ENCODE measurements at regions not wholly inside any gene's neighbourhood (a gene's known extent, or its start where the extent isn't known, plus 50 kb on each side); places are given as distances from the start of the nearest gene placed in this dataset.
A peak's percentile ranks its signal among the peaks of the same experiment; 100 is the strongest.

DNA sequence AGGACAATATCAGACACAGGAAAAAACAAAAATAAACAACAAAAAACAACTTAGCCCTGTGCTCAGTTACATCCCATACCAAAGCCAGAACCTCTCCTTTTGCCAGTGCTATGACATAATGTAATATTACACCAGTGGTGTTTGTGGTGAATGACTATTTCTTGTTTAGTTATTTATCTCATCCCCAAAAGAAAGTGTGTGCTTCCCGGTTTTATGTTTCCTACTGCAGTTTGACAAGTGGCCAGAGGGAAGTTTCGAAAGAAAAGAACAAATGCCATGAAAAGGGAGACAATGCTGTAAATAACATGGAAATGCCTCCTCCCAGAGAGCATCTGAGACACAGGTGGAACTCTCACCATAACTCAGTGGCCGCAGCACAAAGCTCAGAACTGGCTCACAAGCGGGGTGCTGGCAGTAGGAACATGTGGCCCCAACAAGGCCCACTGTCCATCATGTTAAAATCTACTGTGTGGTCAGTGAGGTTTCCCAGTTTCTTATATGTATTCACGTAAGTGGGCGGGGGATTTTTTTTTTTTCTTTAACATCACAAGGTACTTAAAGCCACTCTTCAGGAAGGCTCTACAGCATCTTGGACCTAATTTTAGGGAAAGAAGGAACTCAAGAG lies 158.2 kb downstream of the BARHL2 start:
- DNase-seq (ENCODE audit: low read depth) = no peak

DNA sequence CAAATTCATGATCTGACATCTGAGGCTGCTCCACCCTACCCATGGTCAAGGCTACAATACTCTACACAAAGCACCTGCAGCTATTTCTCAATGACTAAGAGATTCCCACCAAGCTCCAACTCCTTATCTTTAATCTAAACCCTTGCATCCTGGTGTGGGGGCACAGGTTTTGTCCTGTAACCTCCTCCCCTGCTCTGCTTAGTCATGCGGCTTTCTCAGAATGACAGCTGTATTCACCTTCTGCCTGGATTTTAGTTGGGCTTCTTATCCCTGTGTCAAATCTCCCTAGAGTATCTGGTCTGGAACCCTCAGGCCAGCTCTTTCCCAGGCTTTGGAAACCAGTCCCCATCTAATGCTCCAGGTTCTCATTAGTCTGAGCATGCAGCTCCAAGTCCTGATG lies 159.0 kb downstream of the BARHL2 start:
- DNase-seq (ENCODE audit: low read depth) = no peak

- DNase-seq (ENCODE audit: low read depth) = no peak
Measured at GRCh38 chr1:90557706-90558105, 159.4 kb downstream of the BARHL2 start.

- no peak for DNase-seq (ENCODE audit: low read depth)
Measured at GRCh38 chr1:90550626-90551406, 166.3 kb downstream of the BARHL2 start.

DNA sequence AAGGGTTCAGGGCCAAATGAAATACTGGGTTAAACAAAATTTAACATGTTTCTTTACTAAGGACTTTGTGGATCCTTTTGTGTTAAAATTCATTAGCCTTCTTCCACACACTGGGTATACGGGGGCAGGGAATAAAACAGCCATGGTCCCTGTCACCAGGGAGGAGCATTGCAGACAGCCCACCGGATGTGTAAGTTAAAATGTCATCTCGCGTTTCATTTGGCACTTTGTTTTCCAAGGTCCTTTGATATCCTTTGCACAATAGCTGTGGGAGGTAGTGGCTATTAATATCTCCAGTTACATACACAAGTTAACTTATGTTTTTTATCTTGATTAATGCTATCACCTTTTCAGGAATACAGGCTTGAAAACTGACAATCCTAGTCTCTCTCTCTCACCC lies 172.7 kb downstream of the BARHL2 start:
- DNase-seq (ENCODE audit: low read depth) = no peak

DNA sequence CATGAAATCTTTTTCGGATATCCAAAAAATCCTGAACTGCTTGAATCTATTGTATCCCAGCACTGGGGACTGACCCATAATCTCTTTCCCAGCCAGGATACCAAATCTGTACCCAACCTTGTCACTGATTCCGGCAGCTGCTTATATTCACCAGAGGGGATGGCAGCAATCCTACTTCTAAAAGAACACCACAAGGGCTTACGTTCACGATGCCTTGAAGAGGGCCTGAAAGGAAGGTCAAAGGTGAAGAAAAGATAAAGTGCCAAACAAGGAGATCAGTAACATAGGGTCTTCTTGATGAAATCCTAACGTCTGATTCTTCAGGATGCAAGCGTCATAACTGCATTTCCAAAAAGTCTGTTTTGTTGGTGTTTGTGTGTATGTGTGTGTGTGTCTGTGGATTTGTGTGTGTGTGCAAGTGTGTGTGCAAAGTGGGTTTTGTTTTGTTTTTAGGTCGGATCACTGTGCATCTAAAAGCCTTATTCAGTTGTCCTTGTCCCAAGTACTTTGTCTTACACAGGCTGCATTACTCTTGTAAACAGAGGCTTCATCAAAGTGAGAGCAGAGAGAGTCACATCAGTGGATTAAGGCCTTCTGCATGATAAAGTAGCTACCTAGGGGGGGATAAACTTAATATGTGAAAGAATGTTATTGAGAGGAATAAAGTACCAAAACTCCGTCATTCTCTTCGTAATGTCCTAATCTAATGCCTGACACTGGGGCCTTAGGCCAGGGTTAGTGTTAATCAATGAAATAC lies 179.3 kb downstream of the BARHL2 start:
- no peak for DNase-seq (ENCODE audit: low read depth)

GRCh38 chr1:90534663-90535295 lies 182.3 kb downstream of the BARHL2 start:
- DNase-seq (ENCODE audit: low read depth) = no peak

GRCh38 chr1:90534116-90534515 lies 183.0 kb downstream of the BARHL2 start:
- DNase-seq (ENCODE audit: low read depth) = no peak

DNA sequence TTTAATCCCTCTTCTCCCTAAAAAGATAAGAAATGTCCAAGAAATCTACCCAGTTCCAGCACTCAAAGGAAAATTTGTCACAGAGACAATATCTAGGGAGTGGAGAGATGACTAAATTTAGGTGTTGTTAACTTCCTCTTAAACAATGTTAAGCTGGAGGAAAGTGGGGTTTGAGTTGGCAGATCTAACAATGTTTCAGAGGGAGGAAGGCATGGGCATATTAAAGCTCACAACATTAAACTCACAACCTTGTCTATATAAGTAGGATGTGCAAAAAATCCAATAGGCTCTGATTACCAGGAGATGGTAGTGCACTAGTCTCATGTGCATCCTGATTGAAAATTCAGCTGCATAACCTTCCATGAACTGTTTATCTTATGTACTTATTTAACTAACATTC lies 190.1 kb downstream of the BARHL2 start:
- DNase-seq (ENCODE audit: low read depth) = no peak

GRCh38 chr1:90522432-90522831 lies 194.7 kb downstream of the BARHL2 start:
- no peak for DNase-seq (ENCODE audit: low read depth)

GRCh38 chr1:90513956-90514355 lies 203.1 kb downstream of the BARHL2 start:
- no peak for DNase-seq (ENCODE audit: low read depth)

- no peak for DNase-seq (ENCODE audit: low read depth)
Measured at GRCh38 chr1:90512441-90512840, 204.7 kb downstream of the BARHL2 start.

DNA sequence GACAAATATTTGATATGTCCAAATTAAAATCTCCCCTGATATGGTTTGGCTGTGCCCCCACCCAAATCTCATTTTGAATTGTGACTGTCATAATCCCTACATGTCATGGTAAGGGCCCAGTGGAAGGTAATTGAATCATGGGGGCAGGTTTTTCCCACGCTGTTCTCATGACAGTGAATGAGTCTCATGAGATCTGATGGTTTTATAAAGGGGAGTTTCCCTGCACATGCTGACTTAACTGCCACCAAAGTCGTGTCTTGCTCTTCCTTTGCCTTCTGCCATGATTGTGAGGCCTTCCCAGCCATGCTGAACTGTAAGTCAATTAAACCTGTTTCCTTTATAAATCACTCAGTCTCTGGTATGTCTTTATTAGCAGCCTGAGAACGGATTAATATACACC lies 207.0 kb downstream of the BARHL2 start:
- no peak for DNase-seq (ENCODE audit: low read depth)

GRCh38 chr1:90509225-90510048 lies 207.7 kb downstream of the BARHL2 start:
- DNase-seq (ENCODE audit: low read depth) = no peak

- DNase-seq (ENCODE audit: low read depth) = no peak
Measured at GRCh38 chr1:90508376-90509167, 208.5 kb downstream of the BARHL2 start.

DNA sequence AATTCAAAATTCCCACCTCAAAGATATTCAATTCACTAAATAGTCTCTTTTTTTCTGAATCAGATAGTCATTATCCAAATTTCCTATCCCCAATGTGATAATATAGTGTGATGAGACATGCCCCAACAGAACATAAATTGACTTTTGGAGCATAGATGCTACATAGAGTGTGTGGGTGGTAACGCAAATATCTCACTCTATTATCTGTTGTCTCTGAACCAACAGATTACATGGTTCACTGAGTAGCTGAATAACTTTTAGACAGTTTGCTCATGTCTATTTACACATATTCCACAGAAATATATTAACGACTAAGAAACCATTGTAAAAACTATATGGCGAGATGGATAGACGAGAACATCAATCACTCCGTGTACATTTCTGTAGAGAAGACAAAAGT lies 209.9 kb downstream of the BARHL2 start:
- DNase-seq (ENCODE audit: low read depth) = no peak

DNA sequence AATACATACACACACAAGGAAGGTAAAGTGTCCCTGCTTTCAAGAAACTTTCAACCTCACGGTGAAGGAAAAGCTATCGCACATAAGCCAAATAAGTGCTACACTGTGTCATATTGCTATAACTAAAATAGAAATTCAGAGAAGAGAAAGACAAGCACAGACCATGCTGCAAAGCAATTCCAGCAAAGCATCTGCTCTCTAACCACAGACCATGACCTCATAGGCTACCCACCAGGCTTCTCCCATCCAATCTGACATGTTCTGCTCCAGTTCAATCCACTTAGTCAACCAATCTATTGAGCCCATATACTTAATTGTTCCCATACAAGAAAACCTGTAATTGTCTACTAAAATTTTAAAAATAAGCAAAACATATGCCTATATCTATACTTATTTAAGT lies 211.3 kb downstream of the BARHL2 start:
- no peak for DNase-seq (ENCODE audit: low read depth)

- peak; percentile 15 for DNase-seq (ENCODE audit: low read depth)
Measured at GRCh38 chr1:90504509-90504908, 212.6 kb downstream of the BARHL2 start.

DNA sequence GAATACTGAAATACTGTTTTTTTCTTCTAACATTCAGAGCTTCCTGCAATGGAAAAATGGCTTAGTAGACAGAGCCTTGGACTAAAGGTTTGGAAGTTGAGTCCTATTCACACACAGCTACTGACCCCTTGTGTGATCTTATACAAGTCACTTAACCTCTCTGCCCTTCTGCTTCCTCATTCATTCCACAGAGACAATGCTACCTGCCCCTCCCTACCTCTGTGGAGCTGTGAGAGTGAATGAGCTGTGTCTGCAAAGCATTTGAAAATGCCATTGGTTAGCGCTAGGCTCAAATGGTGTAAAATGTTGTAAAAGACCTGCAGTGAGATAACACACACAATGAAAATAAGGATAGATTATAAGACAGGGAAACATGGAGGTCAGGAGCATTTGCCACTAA lies 214.4 kb downstream of the BARHL2 start:
- no peak for DNase-seq (ENCODE audit: low read depth)

DNA sequence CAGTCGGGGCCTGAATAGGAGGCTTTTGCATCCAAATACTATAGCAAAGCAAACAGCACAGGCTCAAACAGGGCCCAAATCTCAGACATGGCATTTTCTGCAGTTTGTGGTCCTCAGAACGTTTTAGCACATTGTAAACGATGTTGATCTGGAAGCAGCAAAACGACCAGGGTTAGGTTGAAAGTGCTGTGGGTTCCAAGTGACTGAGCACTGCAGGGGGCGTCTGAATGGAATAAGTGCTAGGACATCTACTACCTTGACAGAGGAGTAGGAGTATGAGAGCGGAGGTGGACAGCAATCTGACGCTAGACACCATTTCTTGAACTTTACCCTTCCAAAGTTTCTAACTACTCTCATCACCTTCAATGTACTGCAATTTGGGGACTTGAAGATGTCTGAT lies 214.9 kb downstream of the BARHL2 start:
- no peak for DNase-seq (ENCODE audit: low read depth)

GRCh38 chr1:90501281-90501680 lies 215.8 kb downstream of the BARHL2 start:
- no peak for DNase-seq (ENCODE audit: low read depth)
